ENCODE measurements at regions not wholly inside any gene's neighbourhood (a gene's known extent, or its start where the extent isn't known, plus 50 kb on each side); places are given as distances from the start of the nearest gene placed in this dataset.
A peak's percentile ranks its signal among the peaks of the same experiment; 100 is the strongest.

DNA sequence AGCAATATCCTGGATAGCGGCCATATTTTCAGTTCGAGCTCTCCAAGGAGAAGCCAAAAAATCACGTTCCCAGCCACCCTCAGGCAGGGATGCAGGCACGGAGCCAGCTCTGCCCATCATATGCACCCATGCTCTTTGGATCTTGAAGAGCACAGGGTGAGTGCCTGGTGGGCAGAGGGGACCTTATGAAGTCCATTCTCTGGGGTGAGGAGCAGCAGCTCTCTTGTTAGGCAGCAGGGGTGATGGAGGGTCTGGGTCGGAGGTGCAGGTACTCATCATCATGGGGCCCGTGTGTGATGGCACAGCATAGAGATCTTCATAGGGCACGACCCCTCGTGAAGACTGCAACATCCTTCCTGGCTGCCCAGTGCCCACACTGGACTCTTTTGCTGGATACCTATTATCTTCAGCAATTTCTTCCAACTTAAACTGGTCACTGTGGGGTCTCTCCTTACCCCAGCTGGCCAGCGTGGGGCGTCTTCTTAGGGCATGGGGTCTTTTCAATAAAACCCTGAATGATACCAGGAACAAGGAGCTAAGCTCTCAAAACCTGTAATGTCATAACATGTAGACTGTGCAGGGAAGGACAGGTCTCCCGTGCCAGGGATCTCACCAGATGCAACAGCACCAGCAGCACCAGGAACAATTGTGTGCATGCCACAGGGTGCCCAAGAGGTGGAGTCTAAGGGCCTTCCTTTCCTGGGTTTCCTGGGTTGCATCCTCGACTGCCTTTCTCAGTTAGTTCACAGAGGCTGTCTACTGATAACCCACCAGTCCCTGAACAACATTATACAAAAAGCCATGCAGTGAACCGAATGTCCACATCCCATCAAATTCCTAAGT, 165.0 kb downstream of the TENT4A start:
- in situ Hi-C loops (cut with MboI; ENCODE audit: low sequenced_read_pairs), result no loop called here
- WGBS, 2 experiments (ENCODE audit: extremely low coverage in 2 of 2, insufficient read length in 1 of 2), result 0% methylated on average over 2 of the region's 13 CpGs; no CpG with 5 or more reads in 1 of the 2 experiments
- no peak overlapping the region for H4K5ac ChIP-seq (ENCODE audit: low read depth, low read length)

More for the DNA sequence above, 165.0 kb downstream of the TENT4A start:
- Histone ChIP-seq H3K14ac (replicated peaks; ENCODE audit: low read depth, low read length) (no peak overlapping the region), H2BK120ac (ENCODE audit: low read depth, low read length) (no peak overlapping the region), H3K27me3 (ENCODE audit: control insufficient read depth, insufficient read depth, low read length) (no peaks in the 10 kb centered on the region), H3K36me3 (ENCODE audit: control insufficient read depth, insufficient read depth, low read length) (no peaks in the 10 kb centered on the region), H2AFZ (replicated peaks; ENCODE audit: low read length, poor library complexity) (peak overlapping the region; percentile 21), H3K4ac (ENCODE audit: low read depth, low read length) (no peak overlapping the region), H3K27ac (ENCODE audit: insufficient read depth, low read length) (no peak overlapping the region), H4K8ac (ENCODE audit: low read depth in 2 of 2, low read length in 2 of 2) (no peak overlapping the region), H2AK9ac (replicated peaks; ENCODE audit: low read depth, low read length, poor library complexity) (no peak overlapping the region), H3K9ac (ENCODE audit: low read depth, low read length) (no peak overlapping the region), H2BK15ac (ENCODE audit: low read depth, low read length) (no peak overlapping the region), H3K79me1 (ENCODE audit: low read depth in 1 of 2, low read length in 2 of 2) (no peaks in the 10 kb centered on the region), H2BK20ac (ENCODE audit: low read depth, low read length) (no peak overlapping the region), H3K4me3 (ENCODE audit: insufficient read depth, low read depth, low read length) (no peak overlapping the region), H4K20me1 (ENCODE audit: insufficient read depth, low read length) (no peaks in the 10 kb centered on the region), H3K23ac (ENCODE audit: low read depth, low read length) (no peak overlapping the region), H3K4me1 (ENCODE audit: control insufficient read depth, insufficient read depth, low read length) (no peaks in the 10 kb centered on the region), H2BK5ac (ENCODE audit: low read depth, low read length, poor library complexity, severe bottlenecking) (no peak overlapping the region), H3K4me2 (ENCODE audit: low read depth, low read length) (no peak overlapping the region), H3K9me3 (ENCODE audit: control insufficient read depth, insufficient read depth, low read length) (peaks cover 16% of the 10 kb centered on the region), H2AK5ac (ENCODE audit: low read depth, low read length) (no peak overlapping the region), H3K9me1 (ENCODE audit: insufficient read depth, low read length) (no peaks in the 10 kb centered on the region), H3K18ac (ENCODE audit: low read depth, low read length) (no peak overlapping the region), H3K56ac (ENCODE audit: extremely low read depth, insufficient read depth, low read length) (no peak overlapping the region), H4K91ac (ENCODE audit: insufficient read depth, low read depth, low read length) (no peak overlapping the region)
- no peak for ATAC-seq (ENCODE audit: low read depth)
- TF ChIP-seq, protein P1, sequence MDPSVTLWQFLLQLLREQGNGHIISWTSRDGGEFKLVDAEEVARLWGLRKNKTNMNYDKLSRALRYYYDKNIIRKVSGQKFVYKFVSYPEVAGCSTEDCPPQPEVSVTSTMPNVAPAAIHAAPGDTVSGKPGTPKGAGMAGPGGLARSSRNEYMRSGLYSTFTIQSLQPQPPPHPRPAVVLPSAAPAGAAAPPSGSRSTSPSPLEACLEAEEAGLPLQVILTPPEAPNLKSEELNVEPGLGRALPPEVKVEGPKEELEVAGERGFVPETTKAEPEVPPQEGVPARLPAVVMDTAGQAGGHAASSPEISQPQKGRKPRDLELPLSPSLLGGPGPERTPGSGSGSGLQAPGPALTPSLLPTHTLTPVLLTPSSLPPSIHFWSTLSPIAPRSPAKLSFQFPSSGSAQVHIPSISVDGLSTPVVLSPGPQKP (IDR thresholded peaks at IDR 0.05; ENCODE audit: borderline replicate concordance, low read depth, low read length), result no peak
- no TSS peak for BruUV-seq (replicated peaks)
- ChIA-PET POLR2A (ENCODE audit: unreplicated experiment) (no interaction called here), CTCF (no interaction called here)
- no peak for DNase-seq
- intact Hi-C loops (cut with micrococcal nuclease) (no loop called here), dilution Hi-C loops (cut with HindIII; ENCODE audit: low sequenced_read_pairs, unreplicated experiment) (no loop called here)

Measured in IMR-90 (cell line).